Astrocyte (in vitro differentiated cells and primary cell): ENCODE measurements at regions not wholly inside any gene's neighbourhood (a gene's known extent, or its start where the extent isn't known, plus 50 kb on each side); places are given as distances from the start of the nearest gene placed in this dataset.

Experiments
- DNase-seq: peaks from one replicate; pipeline ENCODE4 v3.0.0-alpha.2; 2010; ENCODE audit warnings: low read depth
- FAIRE-seq: peaks from 2 replicates; lab custom pipeline; 2011; peaks lifted over from hg19 to GRCh38; lab: Jason Lieb, UNC
- H2AFZ ChIP-seq: 2 replicates; pipeline ENCODE4 v1.6.0; 2012; ENCODE audit warnings: low read depth, low read length, inconsistent platforms
- H3K27ac ChIP-seq: 2 replicates; pipeline ENCODE4 v1.5.1; 2011; ENCODE audit warnings: low read depth, low read length, inconsistent platforms
- H3K27me3 ChIP-seq: 2 replicates; pipeline ENCODE4 v1.6.0; 2011; ENCODE audit warnings: low read length, inconsistent platforms; ENCODE audit not compliant: insufficient read depth
- H3K36me3 ChIP-seq: 2 replicates; pipeline ENCODE4 v1.5.1; 2011; ENCODE audit warnings: low read length, inconsistent platforms; ENCODE audit not compliant: insufficient read depth
- H3K4me1 ChIP-seq: 2 replicates; pipeline ENCODE4 v1.5.1; 2011; ENCODE audit warnings: low read length, inconsistent platforms; ENCODE audit not compliant: insufficient read depth
- H3K4me2 ChIP-seq: 2 replicates; pipeline ENCODE4 v1.6.0; 2012; ENCODE audit warnings: low read length, inconsistent platforms
- H3K4me3 ChIP-seq: 2 replicates; pipeline ENCODE4 v1.5.1; 2011; ENCODE audit warnings: low read depth, mild to moderate bottlenecking, low read length, inconsistent platforms; ENCODE audit not compliant: insufficient read depth
- H3K79me2 ChIP-seq: 2 replicates; pipeline ENCODE4 v1.6.0; 2012; ENCODE audit warnings: mild to moderate bottlenecking, low read length, inconsistent platforms; ENCODE audit not compliant: insufficient read depth
- H3K9ac ChIP-seq: 2 replicates; pipeline ENCODE4 v1.6.0; 2012; ENCODE audit warnings: mild to moderate bottlenecking, low read length, inconsistent platforms
- H3K9me3 ChIP-seq: 2 replicates; pipeline ENCODE4 v1.5.1; 2012; ENCODE audit warnings: low read depth, mild to moderate bottlenecking, low read length, inconsistent platforms; ENCODE audit not compliant: insufficient read depth
- H4K20me1 ChIP-seq: 2 replicates; pipeline ENCODE4 v1.6.0; 2012; ENCODE audit warnings: low read length, inconsistent platforms; ENCODE audit not compliant: insufficient read depth
- H3K27ac Mint-ChIP-seq: one replicate; pipeline ENCODE4 v1.8.0; 2021; ENCODE audit warnings: mild to moderate bottlenecking, mixed read lengths; ENCODE audit not compliant: unreplicated experiment
- H3K27me3 Mint-ChIP-seq: one replicate; pipeline ENCODE4 v1.8.0; 2021; ENCODE audit warnings: low read depth, mixed read lengths; ENCODE audit not compliant: unreplicated experiment
- H3K36me3 Mint-ChIP-seq: one replicate; pipeline ENCODE4 v1.8.0; 2021; ENCODE audit warnings: low read depth, mixed read lengths; ENCODE audit not compliant: unreplicated experiment
- H3K4me1 Mint-ChIP-seq: one replicate; pipeline ENCODE4 v1.8.0; 2021; ENCODE audit warnings: low read depth, mixed read lengths; ENCODE audit not compliant: unreplicated experiment
- H3K4me3 Mint-ChIP-seq: one replicate; pipeline ENCODE4 v1.8.0; 2021; ENCODE audit warnings: mild to moderate bottlenecking, moderate library complexity, mixed read lengths; ENCODE audit not compliant: unreplicated experiment
- H3K9me3 Mint-ChIP-seq: one replicate; pipeline ENCODE4 v1.8.0; 2021; ENCODE audit warnings: mild to moderate bottlenecking, mixed read lengths; ENCODE audit not compliant: unreplicated experiment
- CTCF ChIP-seq: IDR thresholded peaks from 2 replicates; pipeline ENCODE4 v1.5.1; 2011; ENCODE audit warnings: low read depth, mild to moderate bottlenecking, inconsistent platforms, low read length, moderate library complexity; ENCODE audit not compliant: insufficient read depth
- EZH2 ChIP-seq: IDR thresholded peaks from 2 replicates; pipeline ENCODE4 v1.6.1; 2012; ENCODE audit warnings: mild to moderate bottlenecking, low read length, inconsistent platforms; ENCODE audit not compliant: insufficient read depth

- peak overlapping the region; percentile 48 for H3K27ac ChIP-seq
- H3K4me1 ChIP-seq: peaks cover 15% of the 10 kb centered on the region
- H3K4me3 ChIP-seq: no peak overlapping the region
- no peak overlapping the region for H3K9ac ChIP-seq
- peaks cover 34% of the 10 kb centered on the region for H3K4me1 Mint-ChIP-seq
- no peak overlapping the region for H3K4me3 Mint-ChIP-seq
- peak overlapping the region; percentile 96 for H3K27ac Mint-ChIP-seq
- no peaks in the 10 kb centered on the region for H3K79me2 ChIP-seq
- peak; percentile 58 for DNase-seq
- H3K4me2 ChIP-seq: peak overlapping the region; percentile 71
- no peaks in the 10 kb centered on the region for H3K9me3 Mint-ChIP-seq
- H3K36me3 ChIP-seq: no peaks in the 10 kb centered on the region
- FAIRE-seq: peak; percentile 78
- no peaks in the 10 kb centered on the region for H3K9me3 ChIP-seq
- H2AFZ ChIP-seq: peak overlapping the region; percentile 19
- H3K27me3 Mint-ChIP-seq: no peaks in the 10 kb centered on the region
- H3K27me3 ChIP-seq: no peaks in the 10 kb centered on the region
- no peaks in the 10 kb centered on the region for H4K20me1 ChIP-seq
- TF ChIP-seq EZH2 (no peak), CTCF (no peak)
- no peaks in the 10 kb centered on the region for H3K36me3 Mint-ChIP-seq
Observed at GRCh38 chr1:98387701-98388100, 273.8 kb upstream of the SNX7 start.

GRCh38 chr1:98386675-98387440 is 274.7 kb upstream of the SNX7 start:
- no peaks in the 10 kb centered on the region for H3K36me3 ChIP-seq
- TF ChIP-seq CTCF: no peak
- TF ChIP-seq EZH2: no peak
- no peak for DNase-seq
- no peaks in the 10 kb centered on the region for H3K27me3 Mint-ChIP-seq
- no peak overlapping the region for H3K4me3 Mint-ChIP-seq
- no peaks in the 10 kb centered on the region for H3K36me3 Mint-ChIP-seq
- H2AFZ ChIP-seq: no peak overlapping the region
- H4K20me1 ChIP-seq: no peaks in the 10 kb centered on the region
- no peaks in the 10 kb centered on the region for H3K27me3 ChIP-seq
- H3K4me1 ChIP-seq: peaks cover 15% of the 10 kb centered on the region
- H3K4me1 Mint-ChIP-seq: peaks cover 41% of the 10 kb centered on the region
- no peak overlapping the region for H3K4me2 ChIP-seq
- H3K27ac ChIP-seq: no peak overlapping the region
- H3K9me3 Mint-ChIP-seq: no peaks in the 10 kb centered on the region
- no peaks in the 10 kb centered on the region for H3K9me3 ChIP-seq
- FAIRE-seq: no peak
- H3K9ac ChIP-seq: no peak overlapping the region
- no peaks in the 10 kb centered on the region for H3K79me2 ChIP-seq
- H3K4me3 ChIP-seq: no peak overlapping the region
- H3K27ac Mint-ChIP-seq: peak overlapping the region; percentile 43

- FAIRE-seq (no peak), DNase-seq (peak; percentile 18)
- no peak overlapping the region for H3K27ac ChIP-seq
- no peak overlapping the region for H3K4me2 ChIP-seq
- no peak for TF ChIP-seq EZH2
- no peaks in the 10 kb centered on the region for H3K79me2 ChIP-seq
- no peaks in the 10 kb centered on the region for H3K9me3 Mint-ChIP-seq
- no peak overlapping the region for H3K4me3 Mint-ChIP-seq
- H3K4me1 ChIP-seq: peaks cover 15% of the 10 kb centered on the region
- no peaks in the 10 kb centered on the region for H3K36me3 ChIP-seq
- H2AFZ ChIP-seq: no peak overlapping the region
- H3K27ac Mint-ChIP-seq: no peak overlapping the region
- peaks cover 42% of the 10 kb centered on the region for H3K4me1 Mint-ChIP-seq
- H3K36me3 Mint-ChIP-seq: no peaks in the 10 kb centered on the region
- H3K27me3 ChIP-seq: no peaks in the 10 kb centered on the region
- H3K9ac ChIP-seq: no peak overlapping the region
- H3K9me3 ChIP-seq: no peaks in the 10 kb centered on the region
- H3K27me3 Mint-ChIP-seq: no peaks in the 10 kb centered on the region
- H4K20me1 ChIP-seq: no peaks in the 10 kb centered on the region
- no peak overlapping the region for H3K4me3 ChIP-seq
Observed at GRCh38 chr1:98385652-98386051, 275.9 kb upstream of the SNX7 start.
